OCI-LY7 (cell line): ENCODE measurements at regions not wholly inside any gene's neighbourhood (a gene's known extent, or its start where the extent isn't known, plus 50 kb on each side); places are given as distances from the start of the nearest gene placed in this dataset.

Experiments used
- EZH2phosphoT487 ChIP-seq: fragments of 200-600 bp; sonication (generic); IDR thresholded peaks from 2 replicates; pipeline ENCODE4 v1.6.1; 2018; ENCODE audit warnings: low read depth, borderline replicate concordance, mild to moderate bottlenecking, mixed run types, antibody characterized with exemption, low read length, moderate library complexity, mixed read lengths
- TF ChIP-seq, protein P1 (sequence below): fragments of 200-600 bp; sonication (generic); conservative IDR thresholded peaks from 2 replicates; pipeline ENCODE4 v1.5.1; 2014; ENCODE audit warnings: mild to moderate bottlenecking, antibody characterized with exemption, low read length, moderate library complexity, mixed read lengths

DNA sequence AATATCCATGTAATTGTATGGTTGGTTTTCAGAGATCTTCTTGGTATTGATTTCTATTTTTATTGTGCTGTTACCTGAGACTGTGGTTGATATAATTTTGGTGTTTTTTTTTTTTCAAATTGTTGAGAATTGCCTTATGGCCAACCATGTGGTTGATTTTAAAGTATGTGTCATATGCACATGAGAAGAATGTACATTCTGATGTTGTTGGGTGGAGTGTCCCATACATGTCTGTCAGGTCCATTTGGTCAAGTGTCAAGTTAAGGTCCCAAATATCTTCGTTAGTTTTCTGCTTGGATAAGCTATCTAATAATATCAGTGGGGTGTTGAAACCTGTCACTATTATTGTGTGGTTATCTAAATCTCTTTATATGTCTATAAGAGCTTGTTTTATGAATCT lies 160.0 kb upstream of the ITGA1 start:
- TF ChIP-seq, protein P1, sequence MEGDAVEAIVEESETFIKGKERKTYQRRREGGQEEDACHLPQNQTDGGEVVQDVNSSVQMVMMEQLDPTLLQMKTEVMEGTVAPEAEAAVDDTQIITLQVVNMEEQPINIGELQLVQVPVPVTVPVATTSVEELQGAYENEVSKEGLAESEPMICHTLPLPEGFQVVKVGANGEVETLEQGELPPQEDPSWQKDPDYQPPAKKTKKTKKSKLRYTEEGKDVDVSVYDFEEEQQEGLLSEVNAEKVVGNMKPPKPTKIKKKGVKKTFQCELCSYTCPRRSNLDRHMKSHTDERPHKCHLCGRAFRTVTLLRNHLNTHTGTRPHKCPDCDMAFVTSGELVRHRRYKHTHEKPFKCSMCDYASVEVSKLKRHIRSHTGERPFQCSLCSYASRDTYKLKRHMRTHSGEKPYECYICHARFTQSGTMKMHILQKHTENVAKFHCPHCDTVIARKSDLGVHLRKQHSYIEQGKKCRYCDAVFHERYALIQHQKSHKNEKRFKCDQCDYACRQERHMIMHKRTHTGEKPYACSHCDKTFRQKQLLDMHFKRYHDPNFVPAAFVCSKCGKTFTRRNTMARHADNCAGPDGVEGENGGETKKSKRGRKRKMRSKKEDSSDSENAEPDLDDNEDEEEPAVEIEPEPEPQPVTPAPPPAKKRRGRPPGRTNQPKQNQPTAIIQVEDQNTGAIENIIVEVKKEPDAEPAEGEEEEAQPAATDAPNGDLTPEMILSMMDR: no peak
- no peak for TF ChIP-seq EZH2phosphoT487
